ENCODE measurements at regions not wholly inside any gene's neighbourhood (a gene's known extent, or its start where the extent isn't known, plus 50 kb on each side); places are given as distances from the start of the nearest gene placed in this dataset.

DNA sequence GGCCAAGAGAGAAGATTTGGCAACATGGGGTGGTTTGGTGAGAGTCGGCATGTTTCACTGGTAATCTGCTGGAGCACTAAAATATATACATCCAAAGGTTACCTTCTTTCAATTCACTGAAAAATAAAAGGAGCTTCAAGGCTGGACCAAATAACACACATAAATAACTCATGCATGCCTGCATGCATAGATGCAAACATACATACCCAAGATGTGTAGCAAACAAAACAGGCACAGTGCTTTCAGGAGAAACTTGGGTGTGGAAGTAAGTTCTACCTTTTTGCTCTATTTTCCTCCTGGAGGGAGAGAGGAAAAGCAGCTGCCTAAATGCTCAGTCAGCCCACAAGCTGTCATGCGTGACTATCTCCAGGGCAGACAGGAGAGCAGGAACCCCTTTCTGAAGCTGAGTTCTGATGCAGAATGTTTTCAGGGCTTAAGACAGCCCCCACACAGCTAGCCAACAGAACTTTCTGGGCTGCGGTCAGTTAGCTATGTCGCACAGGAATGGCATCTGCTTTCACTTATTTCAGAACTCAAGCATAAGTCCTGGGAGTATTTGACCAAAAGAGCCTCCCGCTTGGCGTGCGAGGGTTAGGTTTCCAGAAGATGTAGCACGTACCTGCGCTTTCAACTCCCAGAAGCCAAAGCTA is 166.2 kb downstream of the TOMM20 start:
- DNase-seq (ENCODE audit: low read depth in 4 of 6, low spot score in 6 of 6): peak in 1 of 6 donors; percentile 57
- 69% methylated on average over 5 of the region's 9 CpGs for WGBS (ENCODE audit: insufficient coverage)
- peaks cover 27% of the 10 kb centered on the region for H3K4me1 ChIP-seq (ENCODE audit: control insufficient read depth, insufficient read depth, low read length)

DNA sequence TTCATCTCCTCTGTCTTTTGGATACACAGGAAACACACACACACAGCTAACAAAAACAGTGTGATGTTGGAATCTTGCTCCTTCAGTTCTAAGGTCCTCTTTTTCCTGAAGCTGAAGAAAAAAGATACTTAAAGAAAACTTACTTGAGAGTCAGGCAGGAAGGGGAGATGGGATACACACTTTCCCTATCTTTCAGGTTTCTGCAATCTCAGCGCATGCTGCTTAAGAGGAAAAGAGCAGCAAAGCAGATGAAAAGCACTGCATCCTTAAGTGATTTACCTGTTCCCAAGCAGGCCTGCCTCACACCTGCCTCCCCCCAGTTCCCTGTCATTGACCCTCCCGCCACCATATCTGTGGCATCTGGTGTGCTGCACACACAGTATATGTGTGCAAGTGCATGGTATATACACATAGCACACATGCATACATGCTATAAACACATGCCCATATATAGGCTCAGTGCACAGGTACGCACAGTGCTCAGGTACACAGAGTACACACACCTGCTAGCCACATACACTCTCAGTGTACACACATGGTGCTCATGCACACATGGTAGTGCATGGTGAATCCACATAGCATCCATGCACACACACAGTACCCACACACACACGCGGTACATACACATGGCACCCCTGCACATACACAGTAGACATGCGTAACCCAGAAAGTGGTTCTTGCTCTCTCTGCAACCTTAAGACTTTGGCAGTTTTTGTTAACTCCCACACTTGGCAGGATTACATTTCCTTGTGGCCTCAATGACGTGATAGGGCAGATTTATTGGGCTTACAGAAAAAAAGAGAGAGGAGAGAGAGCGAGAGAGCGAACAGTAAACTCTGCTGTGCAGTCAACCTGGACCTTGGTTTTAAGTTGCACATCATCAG is 166.9 kb downstream of the TOMM20 start:
- H3K4me3 ChIP-seq (ENCODE audit: low read depth, low read length): no peak overlapping the region
- H3K4me1 ChIP-seq (ENCODE audit: control insufficient read depth, insufficient read depth, low read length): peaks cover 35% of the 10 kb centered on the region
- H3K36me3 ChIP-seq (ENCODE audit: control insufficient read depth, insufficient read depth, low read length): no peaks in the 10 kb centered on the region
- peak in 2 of 6 donors; percentile 46 to 62 for DNase-seq (ENCODE audit: low read depth in 4 of 6, low spot score in 6 of 6)
- WGBS (ENCODE audit: insufficient coverage): 93% methylated on average over 5 of the region's 9 CpGs
- H3K27ac ChIP-seq (ENCODE audit: low read depth, low read length): peak overlapping the region; percentile 84
- H3K9me3 ChIP-seq (ENCODE audit: control insufficient read depth, insufficient read depth, low read length): no peaks in the 10 kb centered on the region
- no peaks in the 10 kb centered on the region for H3K27me3 ChIP-seq (ENCODE audit: control insufficient read depth, insufficient read depth, low read length)

More for the DNA sequence above, 166.2 kb downstream of the TOMM20 start:
- Histone ChIP-seq H3K4me3 (ENCODE audit: low read depth, low read length) (no peak overlapping the region), H3K27me3 (ENCODE audit: control insufficient read depth, insufficient read depth, low read length) (no peaks in the 10 kb centered on the region), H3K27ac (ENCODE audit: low read depth, low read length) (peak overlapping the region; percentile 84), H3K36me3 (ENCODE audit: control insufficient read depth, insufficient read depth, low read length) (no peaks in the 10 kb centered on the region), H3K9me3 (ENCODE audit: control insufficient read depth, insufficient read depth, low read length) (no peaks in the 10 kb centered on the region)

DNA sequence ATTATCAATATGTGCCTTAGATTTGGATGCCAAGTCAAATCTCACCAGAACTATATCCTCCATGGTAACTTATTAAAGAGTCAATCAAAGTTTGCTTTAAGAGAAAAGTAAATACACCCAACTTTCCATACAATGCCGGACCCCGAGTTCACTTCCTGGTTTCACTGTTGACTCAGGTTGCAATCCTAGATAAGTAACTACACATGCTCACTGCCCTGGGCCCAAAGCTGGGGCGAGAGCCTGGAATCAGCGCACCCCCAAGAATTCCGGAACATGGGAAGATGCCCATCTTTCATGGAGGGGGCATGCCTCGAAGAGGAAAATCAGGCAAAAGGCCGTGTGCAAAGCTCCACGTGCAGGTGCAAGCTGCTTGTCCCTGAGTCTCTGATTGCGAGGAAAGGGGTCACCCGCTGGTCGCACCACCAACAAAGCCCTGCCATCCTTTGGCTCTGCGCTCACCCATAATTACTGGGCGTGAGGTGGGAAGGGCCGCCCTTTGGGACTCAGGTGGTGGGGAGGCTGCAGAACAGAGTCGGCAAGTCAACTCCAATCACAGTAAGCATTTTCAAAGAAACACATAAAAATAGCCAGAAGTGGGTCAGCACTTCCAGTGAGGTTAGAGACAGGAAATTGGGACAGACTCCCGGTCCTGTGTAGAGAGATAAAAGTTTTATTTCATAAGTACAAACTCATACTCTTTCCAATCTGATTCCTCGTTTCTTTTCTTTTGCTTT is 167.7 kb downstream of the TOMM20 start:
- Histone ChIP-seq H3K9me3 (ENCODE audit: control insufficient read depth, insufficient read depth, low read length) (no peaks in the 10 kb centered on the region), H3K36me3 (ENCODE audit: control insufficient read depth, insufficient read depth, low read length) (no peaks in the 10 kb centered on the region), H3K27me3 (ENCODE audit: control insufficient read depth, insufficient read depth, low read length) (no peaks in the 10 kb centered on the region), H3K27ac (ENCODE audit: low read depth, low read length) (peak overlapping the region; percentile 81), H3K4me1 (ENCODE audit: control insufficient read depth, insufficient read depth, low read length) (peaks cover 36% of the 10 kb centered on the region), H3K4me3 (ENCODE audit: low read depth, low read length) (no peak overlapping the region)
- no peak for DNase-seq (ENCODE audit: low read depth in 4 of 6, low spot score in 6 of 6)
- WGBS (ENCODE audit: insufficient coverage): 71% methylated on average over 12 of the region's 17 CpGs

DNA sequence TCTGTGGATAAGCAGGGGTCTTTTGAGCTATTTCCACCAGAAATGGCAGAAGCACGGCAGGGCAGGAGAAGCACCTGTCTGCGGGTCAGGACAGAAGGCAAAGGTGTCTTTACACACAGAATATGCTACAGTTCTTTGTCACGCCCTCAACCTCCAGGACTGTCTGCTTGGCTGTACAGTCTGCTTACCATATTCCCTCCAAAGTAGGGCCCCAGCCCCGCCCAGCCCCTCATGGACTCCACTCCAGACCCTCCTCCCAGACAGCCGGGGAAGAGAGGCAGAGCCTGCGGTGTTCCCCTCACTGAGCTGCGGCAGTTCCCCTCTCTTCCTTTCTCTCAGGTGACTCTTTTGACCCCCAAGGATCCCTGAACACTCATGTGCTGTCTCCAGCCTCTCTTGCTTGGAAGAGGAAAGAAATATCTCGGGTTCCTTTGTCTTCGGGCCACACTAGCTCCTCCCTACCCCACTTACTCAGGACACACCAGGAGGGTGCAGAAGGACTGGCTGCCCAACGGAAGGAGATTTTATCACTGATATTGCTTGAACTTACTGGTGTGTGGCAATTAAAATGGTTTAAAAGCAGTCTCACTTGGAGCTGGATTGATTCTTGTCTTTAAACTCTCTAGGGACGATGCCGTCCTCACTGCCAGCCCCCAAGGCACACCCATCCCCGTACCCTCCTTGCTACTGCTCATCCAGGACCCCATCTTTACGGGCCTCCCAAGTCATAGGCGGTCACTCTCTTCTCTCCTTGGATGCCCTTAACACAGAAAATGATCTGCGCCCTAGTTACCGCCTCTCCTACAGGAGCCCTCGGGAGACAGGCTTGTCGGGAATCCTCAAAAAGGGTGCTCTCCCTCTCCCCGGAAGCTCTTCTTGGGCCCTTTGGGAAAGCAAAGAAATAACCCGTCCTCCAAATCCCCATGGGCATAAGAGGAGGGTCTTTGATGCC is 169.7 kb downstream of the TOMM20 start:
- 93% methylated on average over 13 of the region's 21 CpGs for WGBS (ENCODE audit: insufficient coverage)
- no peaks in the 10 kb centered on the region for H3K36me3 ChIP-seq (ENCODE audit: control insufficient read depth, insufficient read depth, low read length)
- peaks cover 43% of the 10 kb centered on the region for H3K4me1 ChIP-seq (ENCODE audit: control insufficient read depth, insufficient read depth, low read length)
- peak overlapping the region; percentile 42 for H3K27ac ChIP-seq (ENCODE audit: low read depth, low read length)
- H3K27me3 ChIP-seq (ENCODE audit: control insufficient read depth, insufficient read depth, low read length): no peaks in the 10 kb centered on the region
- DNase-seq (ENCODE audit: low read depth in 4 of 6, low spot score in 6 of 6): no peak
- no peaks in the 10 kb centered on the region for H3K9me3 ChIP-seq (ENCODE audit: control insufficient read depth, insufficient read depth, low read length)
- no peak overlapping the region for H3K4me3 ChIP-seq (ENCODE audit: low read depth, low read length)

DNA sequence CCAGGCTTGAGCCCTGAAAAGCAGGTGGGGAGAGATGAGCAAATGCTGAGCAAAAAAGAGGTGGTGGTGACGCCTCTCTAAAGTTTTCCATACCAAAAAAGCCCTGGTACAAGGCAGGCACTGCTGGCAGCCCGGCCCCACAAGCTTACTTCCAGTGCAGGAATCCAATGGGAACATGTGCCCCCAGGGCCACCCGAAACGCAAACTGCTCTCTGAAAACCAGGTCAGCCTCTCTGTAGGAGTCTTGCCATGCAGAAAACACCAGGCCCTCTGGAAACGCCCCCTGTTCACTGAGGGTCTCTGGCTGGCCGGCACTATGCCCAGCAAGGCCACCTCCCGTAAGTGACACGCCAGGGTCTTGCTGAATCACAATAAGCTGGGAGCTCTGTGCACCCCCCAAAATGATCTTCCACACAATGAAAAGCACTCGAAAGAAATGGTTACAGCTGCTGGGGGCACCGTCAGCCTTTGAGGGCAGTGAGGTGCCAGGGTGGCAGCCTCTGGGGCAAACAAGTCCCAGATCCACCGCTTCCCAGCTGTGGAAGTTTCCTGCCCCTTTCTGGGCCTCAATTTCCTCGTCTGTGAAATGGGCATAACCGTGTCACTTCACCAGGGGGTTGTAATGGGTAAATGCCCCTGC is 170.5 kb downstream of the TOMM20 start:
- Histone ChIP-seq H3K36me3 (ENCODE audit: control insufficient read depth, insufficient read depth, low read length) (no peaks in the 10 kb centered on the region), H3K27me3 (ENCODE audit: control insufficient read depth, insufficient read depth, low read length) (no peaks in the 10 kb centered on the region), H3K4me1 (ENCODE audit: control insufficient read depth, insufficient read depth, low read length) (peaks cover 43% of the 10 kb centered on the region), H3K27ac (ENCODE audit: low read depth, low read length) (no peak overlapping the region), H3K9me3 (ENCODE audit: control insufficient read depth, insufficient read depth, low read length) (no peaks in the 10 kb centered on the region), H3K4me3 (ENCODE audit: low read depth, low read length) (no peak overlapping the region)
- WGBS (ENCODE audit: insufficient coverage): 70% methylated on average over 13 of the region's 13 CpGs
- no peak for DNase-seq (ENCODE audit: low read depth in 4 of 6, low spot score in 6 of 6)

DNA sequence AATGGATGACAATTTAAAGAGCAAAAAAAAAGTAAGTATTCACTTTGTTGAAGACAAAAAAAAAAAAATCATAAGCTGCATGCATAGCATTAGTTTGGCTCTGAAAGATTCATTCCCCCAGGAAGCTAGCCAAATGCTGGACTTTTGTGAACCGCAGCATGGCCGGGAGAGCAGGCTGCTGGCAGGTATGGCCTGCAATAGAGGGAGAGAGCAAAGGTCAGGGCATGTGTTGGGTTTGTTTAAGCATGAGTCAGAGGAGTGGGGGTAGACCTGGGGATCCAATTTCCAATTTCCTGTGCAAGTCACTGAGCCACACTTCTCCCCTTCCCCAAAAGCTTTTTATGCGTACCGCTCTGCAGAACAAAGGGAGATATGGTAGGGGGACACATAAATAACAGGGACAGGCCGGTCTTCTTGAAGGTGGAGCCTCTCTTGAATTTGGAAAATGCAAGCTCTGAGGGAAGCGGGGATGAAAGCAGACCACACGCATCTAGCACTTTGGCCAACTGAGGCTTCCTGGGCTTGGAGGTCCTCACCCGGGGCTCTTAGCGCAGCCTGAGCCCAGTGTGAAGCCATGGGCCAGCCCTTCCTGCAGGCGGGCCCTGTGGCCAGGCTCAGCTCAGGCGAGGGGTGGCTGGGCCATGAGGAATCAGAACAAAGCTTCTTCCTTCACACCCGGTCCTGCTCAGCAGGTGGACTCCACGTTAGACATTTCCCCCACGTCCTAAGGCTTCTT is 171.1 kb downstream of the TOMM20 start:
- peaks cover 40% of the 10 kb centered on the region for H3K4me1 ChIP-seq (ENCODE audit: control insufficient read depth, insufficient read depth, low read length)
- no peak overlapping the region for H3K27ac ChIP-seq (ENCODE audit: low read depth, low read length)
- WGBS (ENCODE audit: insufficient coverage): 65% methylated on average over 12 of the region's 14 CpGs

DNA sequence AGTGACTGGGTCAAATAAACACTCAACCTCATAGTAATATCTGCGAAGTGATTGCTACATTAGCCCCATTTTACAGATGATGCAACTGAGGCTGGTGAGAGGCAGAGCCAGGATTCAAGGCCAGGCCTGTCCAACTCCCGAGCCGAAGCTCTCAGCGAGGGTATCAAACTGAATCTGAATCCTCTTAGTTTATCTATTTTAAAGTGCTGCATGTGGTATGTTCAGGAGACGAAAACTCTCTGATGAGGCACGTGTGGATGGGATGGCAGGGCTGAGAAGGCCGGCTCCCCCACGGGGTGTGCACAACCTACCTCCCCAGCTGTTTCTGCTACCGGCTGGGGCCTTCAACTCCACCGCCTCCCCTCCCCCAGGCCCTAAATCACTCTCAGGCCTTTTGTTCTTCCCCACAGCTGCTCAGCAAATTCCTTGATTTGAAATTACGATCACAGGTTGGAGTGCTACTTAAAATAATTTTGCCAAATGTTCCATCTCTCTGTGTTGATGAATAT is 171.8 kb downstream of the TOMM20 start:
- peak in 1 of 6 donors; percentile 43 for DNase-seq (ENCODE audit: low read depth in 4 of 6, low spot score in 6 of 6)
- Histone ChIP-seq H3K36me3 (ENCODE audit: control insufficient read depth, insufficient read depth, low read length) (no peaks in the 10 kb centered on the region), H3K4me3 (ENCODE audit: low read depth, low read length) (no peak overlapping the region), H3K9me3 (ENCODE audit: control insufficient read depth, insufficient read depth, low read length) (no peaks in the 10 kb centered on the region), H3K4me1 (ENCODE audit: control insufficient read depth, insufficient read depth, low read length) (peaks cover 39% of the 10 kb centered on the region), H3K27ac (ENCODE audit: low read depth, low read length) (no peak overlapping the region), H3K27me3 (ENCODE audit: control insufficient read depth, insufficient read depth, low read length) (no peaks in the 10 kb centered on the region)
- 100% methylated on average over 1 of the region's 11 CpGs for WGBS (ENCODE audit: insufficient coverage)

More for the DNA sequence above, 171.1 kb downstream of the TOMM20 start:
- Histone ChIP-seq H3K36me3 (ENCODE audit: control insufficient read depth, insufficient read depth, low read length) (no peaks in the 10 kb centered on the region), H3K9me3 (ENCODE audit: control insufficient read depth, insufficient read depth, low read length) (no peaks in the 10 kb centered on the region), H3K27me3 (ENCODE audit: control insufficient read depth, insufficient read depth, low read length) (no peaks in the 10 kb centered on the region), H3K4me3 (ENCODE audit: low read depth, low read length) (no peak overlapping the region)
- no peak for DNase-seq (ENCODE audit: low read depth in 4 of 6, low spot score in 6 of 6)

DNA sequence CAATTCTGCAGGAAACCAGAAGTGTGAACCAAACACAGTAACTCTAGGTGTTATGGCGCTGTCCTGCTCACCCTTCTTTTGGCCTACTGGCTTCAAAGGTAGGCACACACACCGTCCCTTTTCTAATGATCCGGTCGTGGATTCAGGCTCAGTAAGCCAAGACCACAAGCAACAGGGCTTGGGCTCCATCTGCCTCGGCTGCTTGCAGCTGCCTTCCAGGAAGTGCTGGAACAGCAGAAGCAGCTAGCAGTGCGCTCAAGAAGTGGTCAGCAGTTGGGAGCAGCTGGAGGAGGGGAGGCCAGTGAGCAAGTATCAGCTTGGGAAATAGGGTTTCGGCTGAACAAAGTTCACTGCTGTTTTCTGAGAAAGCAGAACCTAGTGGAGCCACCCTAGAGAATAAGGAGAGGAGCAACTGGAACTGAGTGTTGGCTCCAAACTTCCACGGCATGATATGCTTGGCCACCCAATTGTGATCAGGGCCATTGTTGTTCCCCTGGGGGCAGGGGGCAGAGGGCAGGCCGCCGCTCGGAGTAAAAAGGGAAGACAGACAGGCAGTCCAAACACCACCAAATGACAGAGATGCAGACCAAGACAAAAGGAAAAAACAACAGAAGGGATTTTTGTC is 173.4 kb downstream of the TOMM20 start:
- Histone ChIP-seq H3K9me3 (ENCODE audit: control insufficient read depth, insufficient read depth, low read length) (no peaks in the 10 kb centered on the region), H3K4me3 (ENCODE audit: low read depth, low read length) (no peak overlapping the region), H3K27me3 (ENCODE audit: control insufficient read depth, insufficient read depth, low read length) (no peaks in the 10 kb centered on the region), H3K27ac (ENCODE audit: low read depth, low read length) (peak overlapping the region; percentile 69), H3K36me3 (ENCODE audit: control insufficient read depth, insufficient read depth, low read length) (no peaks in the 10 kb centered on the region), H3K4me1 (ENCODE audit: control insufficient read depth, insufficient read depth, low read length) (peaks cover 33% of the 10 kb centered on the region)
- WGBS (ENCODE audit: insufficient coverage): 67% methylated on average over 11 of the region's 11 CpGs
- peak in 1 of 6 donors; percentile 62 for DNase-seq (ENCODE audit: low read depth in 4 of 6, low spot score in 6 of 6)

Data from spinal cord (tissue), 9 donors.